HG03108 (cell line): ENCODE measurements at regions not wholly inside any gene's neighbourhood (a gene's known extent, or its start where the extent isn't known, plus 50 kb on each side); places are given as distances from the start of the nearest gene placed in this dataset.
"Not testable (repeated sequence)": the region's sequence is repeated elsewhere in the genome, so short reads cannot be mapped to it uniquely, and the experiment has no call there.

Experiments
- ATAC-seq: cut with Tn5 transposase; IDR thresholded peaks from one replicate; pipeline ENCODE4 v1.9.1; 2021; ENCODE audit warnings: moderate library complexity; ENCODE audit not compliant: unreplicated experiment

DNA sequence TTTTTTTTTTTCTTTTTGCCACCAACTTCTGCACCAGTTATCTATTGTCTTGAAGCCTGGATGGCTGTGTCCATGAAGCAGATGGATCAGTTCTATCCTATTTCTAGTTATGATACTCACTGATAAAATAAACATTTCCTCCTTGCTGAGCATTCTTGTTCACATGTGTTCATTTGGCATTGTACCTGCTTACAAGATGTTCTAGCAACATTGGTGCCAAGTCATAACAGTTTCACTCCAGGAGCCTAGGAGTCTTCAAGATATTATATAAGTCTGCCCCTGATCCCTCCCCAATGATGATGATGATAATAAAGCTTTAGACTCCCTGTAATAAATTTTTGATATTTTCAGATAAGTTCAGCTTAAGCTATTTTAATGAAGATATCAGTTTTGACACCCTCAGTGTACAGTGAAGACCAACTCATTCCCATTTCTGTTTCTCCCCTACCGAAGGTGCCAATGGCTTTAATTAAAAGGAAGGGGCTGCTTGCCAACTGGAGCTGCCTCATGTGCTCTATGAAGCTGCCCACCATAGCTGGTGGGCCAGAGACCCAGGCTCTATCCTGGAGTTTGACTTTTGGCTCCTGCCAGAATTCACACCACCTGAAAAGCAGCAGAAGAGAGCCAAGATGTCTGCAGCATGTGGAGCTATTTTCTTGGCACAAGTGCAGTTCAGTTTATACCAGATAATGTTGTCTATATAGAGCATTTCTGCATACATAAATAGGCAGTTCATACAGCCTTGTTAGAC is 265.4 kb upstream of the TET2 start:
- no peak for ATAC-seq

DNA sequence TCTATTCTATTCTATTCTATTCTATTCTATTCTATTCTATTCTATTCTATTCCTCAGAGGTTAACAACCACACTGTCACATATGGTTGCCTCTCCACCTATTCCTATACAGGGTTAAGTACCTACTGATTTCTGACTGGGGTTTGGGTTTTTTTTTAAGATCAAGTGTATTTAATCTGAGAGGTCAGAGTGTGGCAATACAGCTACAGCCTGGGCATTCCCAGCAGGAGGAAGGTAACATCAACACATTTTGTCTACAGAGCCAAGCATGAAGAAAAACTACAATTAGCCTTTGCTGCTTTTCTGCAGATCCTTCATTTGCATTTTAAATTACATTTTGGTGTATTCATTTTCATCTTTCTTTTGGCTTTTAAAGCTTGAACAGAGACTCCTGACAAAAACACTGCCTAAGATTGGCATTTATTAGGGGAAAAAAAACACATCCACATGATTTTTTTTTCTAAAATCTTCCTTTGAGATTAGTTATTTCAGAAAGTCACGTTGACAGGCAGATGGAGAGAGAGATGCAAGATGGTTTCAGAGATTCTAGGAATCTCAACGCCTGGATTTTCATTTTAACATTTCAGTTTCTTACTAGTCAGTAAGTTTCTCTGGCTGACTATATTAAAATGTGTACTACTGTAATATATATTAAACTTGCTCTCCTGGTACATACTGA is 255.9 kb upstream of the TET2 start:
- no peak for ATAC-seq

DNA sequence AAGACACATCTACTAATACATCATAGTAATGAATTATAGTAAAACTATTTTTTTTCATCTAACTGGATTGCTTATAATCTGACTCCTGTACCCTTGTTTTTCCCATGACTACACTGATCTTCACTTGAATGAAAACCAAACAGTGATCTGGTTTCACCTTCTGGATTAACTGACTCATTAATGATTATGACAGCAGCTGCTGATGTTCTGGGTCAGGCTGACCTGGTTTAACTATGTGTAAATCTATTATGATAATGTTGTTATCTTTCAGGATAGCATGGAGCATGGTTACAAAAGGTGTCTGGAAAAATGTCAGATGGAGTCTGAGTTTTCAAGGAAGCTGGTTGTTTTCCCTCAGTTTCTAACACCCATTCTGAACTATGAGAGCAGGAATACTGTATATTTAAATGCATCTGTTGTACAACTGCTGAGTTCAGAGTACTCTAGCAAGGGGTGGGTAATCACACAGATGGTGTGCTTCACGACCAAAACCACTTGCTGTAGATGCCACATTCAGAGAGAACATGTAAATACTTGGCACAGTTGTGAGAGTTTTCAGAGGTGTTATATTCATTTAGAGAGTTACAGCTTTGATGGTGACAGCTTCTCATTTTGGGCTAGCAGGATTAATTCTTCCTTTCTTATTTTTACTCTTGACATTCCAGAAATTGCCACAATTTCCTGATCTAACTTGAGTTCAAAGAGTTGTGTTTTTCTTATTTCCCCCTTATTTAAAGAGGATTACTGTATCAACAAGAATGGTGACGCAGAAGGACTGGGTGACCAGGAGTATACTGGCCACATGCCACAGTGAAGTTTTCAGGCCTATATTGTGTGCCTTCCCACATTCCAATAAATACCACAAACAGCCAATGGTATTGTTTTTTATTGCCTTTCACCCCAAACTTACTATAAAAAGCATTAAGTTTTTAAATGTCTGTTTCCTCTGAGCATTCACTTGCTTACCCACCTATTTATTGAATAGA is 249.7 kb upstream of the TET2 start:
- ATAC-seq = no peak

DNA sequence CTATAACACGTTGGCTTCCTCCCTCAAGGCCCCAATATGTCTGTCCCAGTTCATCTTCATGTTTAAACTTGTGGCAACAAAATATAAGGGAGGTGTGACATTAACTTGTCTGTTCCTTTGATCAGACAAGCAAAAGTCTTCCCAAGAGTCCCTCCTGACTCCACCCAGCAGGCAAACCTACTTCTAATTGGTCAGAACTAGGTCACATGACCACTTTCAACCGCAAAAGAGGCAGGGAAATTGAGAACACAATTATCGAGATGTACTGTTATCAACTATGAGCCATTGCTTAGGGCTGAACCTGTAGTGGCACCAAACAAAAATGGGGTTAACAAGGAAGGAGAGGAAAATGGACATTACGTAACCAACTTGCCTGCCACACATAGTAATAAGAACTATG is 246.8 kb upstream of the TET2 start:
- no peak for ATAC-seq

DNA sequence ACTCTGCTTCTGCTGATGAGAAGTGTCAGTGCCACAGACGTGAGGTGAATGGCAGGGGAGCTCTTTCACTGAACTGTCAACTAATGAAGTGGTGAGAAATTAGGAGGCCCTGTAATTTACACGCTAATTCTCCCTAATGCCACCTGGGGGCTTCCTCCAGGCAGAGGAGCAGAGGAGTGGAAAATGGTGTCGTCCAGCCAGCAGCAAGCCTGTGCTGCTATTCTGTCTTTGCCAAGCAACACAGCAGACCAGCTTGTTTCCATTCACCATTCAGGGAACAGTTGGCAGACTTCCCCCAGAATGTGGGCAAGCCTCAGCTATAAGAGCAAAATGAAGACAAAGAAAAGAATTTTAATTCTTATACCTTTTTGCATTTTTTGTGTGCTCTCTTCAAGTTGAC is 245.2 kb upstream of the TET2 start:
- ATAC-seq = no peak

DNA sequence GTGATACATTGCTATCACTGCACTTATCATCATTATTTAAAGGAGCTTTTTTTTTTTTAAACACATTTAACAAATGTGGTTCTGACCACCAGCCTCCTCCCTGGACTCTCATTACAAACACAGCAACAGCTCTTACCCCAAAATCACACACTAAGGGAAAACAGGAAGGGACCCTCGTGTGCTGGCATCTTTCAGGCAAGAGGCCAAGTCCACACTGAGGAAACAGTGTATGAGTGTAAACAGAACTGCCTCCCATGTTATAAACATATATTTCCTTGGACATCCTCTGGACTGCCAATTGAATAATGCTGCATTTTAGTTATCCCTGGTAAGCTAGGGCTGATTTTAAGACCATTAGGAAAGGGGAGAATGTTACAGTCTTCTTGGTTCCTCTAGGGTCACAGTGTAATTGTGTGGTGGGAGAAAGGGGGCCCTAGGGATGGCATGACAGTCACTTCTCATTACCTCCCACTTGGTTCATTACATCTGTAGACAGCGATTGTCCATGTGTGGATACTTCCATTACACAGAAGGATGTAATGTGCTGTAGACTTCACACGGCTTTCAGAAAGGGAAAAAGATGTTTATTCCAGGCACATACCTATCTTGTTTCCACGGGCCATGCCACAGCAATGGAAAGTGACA is 244.6 kb upstream of the TET2 start:
- ATAC-seq = no peak

DNA sequence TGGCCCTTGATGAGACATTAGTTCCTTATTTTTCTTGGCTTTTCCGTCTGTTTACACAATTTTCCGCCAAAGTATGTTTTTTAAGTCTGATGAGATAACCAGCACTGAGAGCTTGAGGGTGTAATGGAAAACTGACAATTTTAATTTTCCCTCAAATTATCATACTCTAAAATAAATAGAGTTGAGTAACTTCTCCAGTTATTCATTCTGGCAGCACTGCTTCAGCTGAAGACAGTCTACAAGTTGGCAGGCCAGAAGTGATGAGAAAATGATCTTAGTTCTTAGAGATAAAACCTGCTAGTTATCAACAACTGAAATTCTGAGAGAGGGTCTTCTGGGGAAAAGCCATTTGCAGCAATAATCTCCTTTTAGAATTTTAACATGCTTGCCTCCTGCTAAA is 241.6 kb upstream of the TET2 start:
- no peak for ATAC-seq

DNA sequence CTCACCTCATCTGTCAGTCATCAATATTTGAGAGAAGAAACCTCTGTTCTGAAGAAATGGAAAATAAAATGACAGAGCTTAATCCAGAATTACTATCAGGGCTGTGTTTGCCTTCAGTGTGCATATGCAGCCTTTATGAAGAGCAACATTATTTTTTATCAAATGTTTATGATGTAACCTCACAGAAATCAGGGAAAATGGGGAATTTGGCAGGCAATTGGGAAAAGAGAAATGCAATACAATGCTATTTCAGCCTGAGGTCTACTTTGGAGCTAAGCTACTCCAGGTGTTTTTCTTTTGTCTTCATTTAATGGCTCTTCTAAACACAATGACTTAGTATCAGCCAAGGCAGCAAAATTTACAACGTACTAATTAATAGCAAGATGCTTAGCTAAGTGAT is 241.1 kb upstream of the TET2 start:
- no peak for ATAC-seq

DNA sequence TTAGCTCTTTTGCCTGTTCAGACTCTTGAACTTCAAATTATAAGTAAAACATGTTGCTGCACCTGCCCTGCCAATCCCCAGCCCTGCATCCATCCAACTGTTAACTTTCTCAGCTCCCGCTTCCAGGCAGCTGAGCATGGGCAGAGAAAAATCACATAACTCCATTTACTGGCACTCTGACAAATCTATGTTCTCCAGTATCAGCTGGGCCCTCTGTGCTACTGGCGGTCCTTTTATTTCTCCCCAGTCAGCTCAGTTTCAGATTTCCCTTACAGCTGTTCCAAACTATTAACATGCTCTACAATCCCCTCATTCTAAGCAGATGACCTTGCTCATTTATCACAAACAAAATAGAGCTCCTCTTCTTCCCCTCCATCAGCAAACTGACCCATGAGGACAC is 240.4 kb upstream of the TET2 start:
- no peak for ATAC-seq

DNA sequence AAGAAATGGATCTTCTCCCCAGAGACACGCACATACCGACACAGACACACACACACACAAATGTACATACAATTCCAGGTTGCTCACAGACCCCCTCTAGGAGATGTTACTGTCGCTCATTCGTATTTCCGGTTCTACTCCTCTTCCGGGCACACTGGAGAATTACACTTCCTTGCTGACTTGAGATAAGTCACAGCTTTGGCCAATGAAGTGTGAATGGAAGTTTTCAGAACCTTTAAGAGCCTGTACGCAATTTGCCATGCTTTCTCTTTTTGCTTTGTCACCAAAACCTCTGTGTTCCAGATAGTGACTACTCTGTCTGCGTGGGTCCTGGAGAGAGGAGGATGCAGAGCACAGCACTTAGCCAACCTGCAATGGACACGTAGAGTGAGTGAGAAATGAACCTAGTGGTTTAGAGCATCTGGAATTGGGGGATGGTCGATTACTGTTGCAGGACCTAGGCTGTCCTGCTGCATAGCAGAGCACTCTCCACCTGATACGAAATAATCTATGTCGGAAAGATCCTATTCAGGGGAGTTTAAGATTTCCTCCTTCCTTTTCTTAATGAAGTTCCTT is 239.5 kb upstream of the TET2 start:
- ATAC-seq = no peak

DNA sequence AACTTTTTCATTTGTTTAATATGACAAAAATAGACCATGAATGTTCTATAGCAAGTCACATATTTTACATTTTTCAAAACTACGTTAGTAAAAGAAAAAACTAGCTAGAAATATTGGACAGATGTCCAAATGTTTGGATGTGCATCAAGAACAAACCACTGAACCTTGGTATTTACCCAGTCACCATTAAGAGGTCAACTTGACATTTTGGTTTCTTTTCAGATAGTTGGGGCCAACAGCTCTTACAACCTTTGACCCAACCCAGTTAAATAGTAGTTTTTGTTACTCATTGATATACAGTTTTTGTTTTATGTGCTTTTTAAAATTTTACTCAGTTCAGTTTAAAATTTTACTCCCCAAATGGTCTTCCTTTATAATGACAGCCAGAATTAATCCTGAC is 238.7 kb upstream of the TET2 start:
- no peak for ATAC-seq

DNA sequence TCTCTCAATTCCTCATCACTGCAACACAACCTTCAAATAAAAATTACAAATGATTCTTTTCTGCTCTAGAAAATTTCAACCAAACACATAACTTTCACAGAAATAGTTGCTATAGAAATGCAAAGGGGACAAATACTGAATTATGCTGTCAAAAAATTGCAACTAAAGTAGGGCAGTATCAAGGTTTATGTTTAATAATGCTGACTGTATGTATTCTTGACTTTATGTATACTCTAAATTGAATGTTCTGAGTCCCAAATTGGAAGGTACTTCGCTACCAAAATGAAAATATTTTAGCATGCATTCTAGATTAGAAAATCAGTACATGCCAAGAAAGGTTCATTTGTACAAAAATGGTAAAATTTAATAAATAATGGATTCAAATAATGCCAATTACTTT is 237.3 kb upstream of the TET2 start:
- no peak for ATAC-seq

DNA sequence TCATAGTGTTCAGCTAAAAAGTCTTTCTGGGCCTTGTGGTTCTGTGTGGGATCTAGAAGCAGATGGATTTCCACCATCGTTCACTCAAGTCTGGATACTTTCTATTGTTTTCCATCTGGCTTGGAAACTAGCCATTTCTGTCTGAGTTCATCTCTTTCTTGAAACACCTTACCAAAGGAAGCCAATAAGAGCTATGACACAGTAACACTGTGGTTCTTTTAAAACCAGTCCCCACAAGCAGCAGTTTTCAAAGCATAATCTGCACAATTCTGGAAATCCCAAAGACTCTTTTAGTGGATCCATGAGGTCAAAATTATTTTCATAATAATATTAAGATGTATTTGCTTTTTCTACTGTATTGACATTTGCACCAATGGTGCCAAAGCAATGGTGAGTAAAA is 234.2 kb upstream of the TET2 start:
- no peak for ATAC-seq

DNA sequence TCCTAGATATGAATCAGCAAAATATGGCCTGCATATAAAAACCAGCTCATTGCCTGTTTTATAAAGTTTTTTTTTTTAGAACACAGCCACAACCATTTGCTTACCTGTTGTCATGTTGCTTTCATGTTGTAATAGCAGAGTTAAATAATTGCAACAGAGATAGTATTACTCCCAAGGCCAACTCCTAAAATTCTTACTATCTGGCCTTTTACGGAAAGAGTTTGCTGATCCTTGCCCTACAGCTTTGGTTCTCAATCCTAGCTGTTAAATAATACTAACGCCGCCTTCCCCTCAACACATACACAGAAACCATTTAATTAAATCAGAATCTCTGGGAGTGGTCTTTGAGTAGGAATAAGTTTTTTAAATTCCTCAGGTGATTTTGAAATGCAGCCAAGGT is 231.3 kb upstream of the TET2 start:
- no peak for ATAC-seq

DNA sequence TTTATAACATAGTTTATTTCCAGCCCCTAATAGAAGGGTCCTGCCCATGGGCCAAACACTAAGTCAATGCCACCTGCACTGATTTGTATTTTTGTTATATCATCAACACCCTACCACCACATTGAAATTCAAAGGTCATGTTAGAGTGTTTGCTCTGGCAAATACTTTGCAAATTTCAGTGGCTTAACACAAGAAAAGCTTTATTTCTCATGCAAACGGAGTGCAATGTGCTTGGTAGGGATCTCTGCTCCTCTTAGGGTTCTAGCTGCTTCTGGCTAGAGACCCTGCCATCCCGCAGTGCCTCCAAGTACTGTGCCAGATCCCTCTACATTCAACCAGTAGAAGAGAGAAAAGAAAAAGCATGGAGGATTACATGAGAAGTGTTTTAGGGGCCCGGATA is 230.8 kb upstream of the TET2 start:
- ATAC-seq = no peak

DNA sequence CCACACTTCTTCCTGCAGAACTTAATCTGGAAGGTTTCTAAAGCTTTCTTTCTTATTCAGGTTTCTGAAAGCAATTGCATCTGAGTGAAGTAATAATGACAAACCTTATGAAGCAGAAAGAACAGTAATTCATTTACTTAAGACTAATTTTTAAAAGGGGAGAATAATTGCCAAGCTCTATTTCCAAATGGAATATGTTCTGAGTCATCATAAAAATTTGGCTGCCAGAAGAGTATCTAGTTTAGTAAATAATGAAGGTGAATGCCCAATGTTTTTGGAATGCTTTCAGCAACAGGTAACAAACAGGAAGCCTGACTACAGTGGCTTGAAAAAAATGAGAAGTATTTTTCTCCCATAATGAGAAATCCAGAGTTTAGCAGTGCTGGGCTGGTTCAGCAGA is 227.3 kb upstream of the TET2 start:
- no peak for ATAC-seq

DNA sequence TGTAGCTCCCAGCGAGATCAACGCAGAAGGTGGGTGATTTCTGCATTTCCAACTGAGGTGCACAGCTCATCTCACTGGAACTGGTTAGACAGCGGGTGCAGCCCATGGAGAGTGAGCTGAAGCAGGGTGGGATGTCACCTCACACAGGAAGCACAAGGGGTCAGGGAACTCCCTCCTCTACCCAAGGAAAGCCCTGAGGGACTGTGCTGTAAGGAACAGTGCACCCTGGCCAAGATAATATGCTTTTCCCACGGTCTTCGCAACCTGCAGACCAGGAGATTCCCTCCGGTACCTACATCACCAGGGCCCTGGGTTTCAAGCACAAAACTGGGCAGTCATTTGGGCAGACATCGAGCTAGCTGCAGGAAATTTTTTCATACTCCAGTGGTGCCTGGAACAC is 216.4 kb upstream of the TET2 start:
- ATAC-seq = no peak

DNA sequence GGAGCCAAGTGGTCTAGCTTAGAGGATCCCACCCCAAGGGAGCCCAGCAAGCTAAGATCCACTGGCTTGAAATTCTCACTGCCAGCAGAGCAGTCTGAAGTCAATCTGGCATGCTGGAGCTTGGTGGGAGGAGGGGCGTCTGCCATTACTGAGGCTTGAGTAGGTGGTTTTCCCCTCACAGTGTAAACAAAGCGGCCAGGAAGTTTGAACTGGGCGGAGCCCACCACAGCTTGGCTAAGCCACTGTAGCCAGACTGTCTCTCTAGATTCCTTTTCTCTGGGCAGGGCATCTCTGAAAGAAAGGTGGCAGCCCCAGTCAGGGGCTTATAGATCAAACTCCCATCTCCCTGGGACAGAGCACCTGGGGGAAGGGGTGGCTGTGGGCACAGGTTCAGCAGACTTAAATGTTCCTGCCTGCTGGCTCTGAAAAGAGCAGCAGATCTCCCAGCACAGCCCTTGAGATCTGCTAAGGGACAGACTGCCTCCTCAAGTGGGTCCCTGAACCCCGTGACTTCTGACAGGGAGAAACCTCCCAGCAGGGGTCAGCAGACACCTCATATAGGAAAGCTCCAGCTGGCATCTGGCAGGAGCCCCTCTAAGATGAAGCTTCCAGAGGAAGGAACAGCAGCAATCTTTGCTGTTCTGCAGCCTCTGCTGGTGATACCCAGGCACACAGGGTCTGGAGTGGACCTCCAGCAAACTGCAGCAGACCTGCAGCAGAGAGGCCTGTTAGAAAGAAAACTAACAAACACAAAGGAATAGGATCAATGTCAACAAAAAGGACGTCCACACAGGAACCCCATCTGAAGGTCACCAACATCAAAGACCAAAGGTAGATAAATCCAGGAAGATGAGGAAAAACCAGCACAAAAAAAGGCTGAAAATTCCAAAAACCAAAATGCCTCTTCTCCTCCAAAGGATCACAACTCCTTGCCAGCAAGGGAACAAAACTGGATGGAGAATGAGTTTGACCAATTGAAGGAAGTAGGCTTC is 215.6 kb upstream of the TET2 start:
- ATAC-seq = not testable (repeated sequence)

DNA sequence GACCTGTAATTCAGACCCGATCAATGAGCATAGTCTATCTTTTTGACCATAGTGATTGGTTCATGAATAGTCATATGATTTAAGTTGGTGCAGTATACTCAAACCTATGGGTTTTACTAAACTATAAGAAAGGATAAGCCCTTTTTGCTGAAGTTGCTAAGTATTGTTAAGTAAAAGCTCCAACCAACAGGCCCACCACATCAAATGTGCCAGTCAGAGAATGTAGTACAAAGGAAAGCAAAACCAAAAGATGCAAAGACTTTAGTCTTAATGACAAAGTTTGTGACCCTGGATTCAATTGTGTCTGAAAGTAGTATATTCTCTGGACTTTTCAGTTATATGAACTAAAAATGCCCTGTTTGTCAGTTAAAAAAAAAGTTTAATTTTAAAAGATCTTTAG is 208.1 kb upstream of the TET2 start:
- ATAC-seq = no peak

DNA sequence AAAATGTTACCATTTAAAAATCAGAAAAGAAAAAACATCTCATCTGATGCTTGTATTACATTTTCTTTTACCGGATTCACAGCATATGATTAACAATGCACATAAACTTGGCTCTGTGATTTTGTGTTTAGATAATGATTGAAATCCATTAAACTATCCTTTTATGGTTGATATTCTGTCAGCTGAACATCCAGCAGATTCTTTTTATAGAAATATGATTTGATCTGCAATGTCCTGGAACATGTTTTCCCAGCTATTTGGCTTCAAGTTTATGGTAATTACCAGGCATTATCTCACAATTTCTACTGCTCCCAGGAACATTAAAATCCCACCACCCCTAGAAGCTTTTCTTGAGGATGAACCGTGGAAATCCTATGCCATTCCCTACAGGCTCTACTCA is 205.7 kb upstream of the TET2 start:
- ATAC-seq = no peak
